ENCODE measurements at regions not wholly inside any gene's neighbourhood (a gene's known extent, or its start where the extent isn't known, plus 50 kb on each side); places are given as distances from the start of the nearest gene placed in this dataset.
"Not testable (repeated sequence)": the region's sequence is repeated elsewhere in the genome, so short reads cannot be mapped to it uniquely, and the experiment has no call there.

- H3K9me3 ChIP-seq (ENCODE audit: control insufficient read depth, low read length): no peaks in the 10 kb centered on the region
- no peak overlapping the region for H3K27ac ChIP-seq (ENCODE audit: insufficient read depth, low read depth, low read length, poor library complexity, severe bottlenecking)
- H3K4me3 ChIP-seq (ENCODE audit: insufficient read depth, low read depth, low read length): no peak overlapping the region
- H3K4me1 ChIP-seq (ENCODE audit: control insufficient read depth, insufficient read depth, low read length): no peaks in the 10 kb centered on the region
- 89 to 94% methylated on average over 3 of the region's 3 CpGs for WGBS, 2 experiments
- no peaks in the 10 kb centered on the region for H3K27me3 ChIP-seq (ENCODE audit: control insufficient read depth, insufficient read depth, low read length, poor library complexity, severe bottlenecking)
- no peaks in the 10 kb centered on the region for H3K36me3 ChIP-seq (ENCODE audit: control insufficient read depth, insufficient read depth, low read length)
Observed at GRCh38 chr12:42922505-42922850, 332.9 kb upstream of the PRICKLE1 start.

- Histone ChIP-seq H3K27ac (ENCODE audit: insufficient read depth, low read depth, low read length, poor library complexity, severe bottlenecking) (no peak overlapping the region), H3K9me3 (ENCODE audit: control insufficient read depth, low read length) (no peaks in the 10 kb centered on the region), H3K27me3 (ENCODE audit: control insufficient read depth, insufficient read depth, low read length, poor library complexity, severe bottlenecking) (no peaks in the 10 kb centered on the region), H3K36me3 (ENCODE audit: control insufficient read depth, insufficient read depth, low read length) (no peaks in the 10 kb centered on the region), H3K4me3 (ENCODE audit: insufficient read depth, low read depth, low read length) (no peak overlapping the region), H3K4me1 (ENCODE audit: control insufficient read depth, insufficient read depth, low read length) (no peaks in the 10 kb centered on the region)
- 94 to 95% methylated on average over 7 of the region's 7 CpGs for WGBS, 2 experiments
Observed at GRCh38 chr12:42921741-42922504, 332.4 kb upstream of the PRICKLE1 start.

- Histone ChIP-seq H3K4me3 (ENCODE audit: insufficient read depth, low read depth, low read length) (no peak overlapping the region), H3K27me3 (ENCODE audit: control insufficient read depth, insufficient read depth, low read length, poor library complexity, severe bottlenecking) (no peaks in the 10 kb centered on the region), H3K36me3 (ENCODE audit: control insufficient read depth, insufficient read depth, low read length) (no peaks in the 10 kb centered on the region), H3K4me1 (ENCODE audit: control insufficient read depth, insufficient read depth, low read length) (no peaks in the 10 kb centered on the region), H3K9me3 (ENCODE audit: control insufficient read depth, low read length) (no peaks in the 10 kb centered on the region), H3K27ac (ENCODE audit: insufficient read depth, low read depth, low read length, poor library complexity, severe bottlenecking) (no peak overlapping the region)
- 94% methylated on average over 1 of the region's 1 CpG; no CpG with 5 or more reads in 1 of the 2 experiments for WGBS, 2 experiments
Observed at GRCh38 chr12:42919691-42920090, 330.1 kb upstream of the PRICKLE1 start.

GRCh38 chr12:42918443-42918842 is 328.9 kb upstream of the PRICKLE1 start:
- Histone ChIP-seq H3K27me3 (ENCODE audit: control insufficient read depth, insufficient read depth, low read length, poor library complexity, severe bottlenecking) (no peaks in the 10 kb centered on the region), H3K9me3 (ENCODE audit: control insufficient read depth, low read length) (no peaks in the 10 kb centered on the region), H3K4me3 (ENCODE audit: insufficient read depth, low read depth, low read length) (no peak overlapping the region), H3K4me1 (ENCODE audit: control insufficient read depth, insufficient read depth, low read length) (no peaks in the 10 kb centered on the region), H3K27ac (ENCODE audit: insufficient read depth, low read depth, low read length, poor library complexity, severe bottlenecking) (no peak overlapping the region), H3K36me3 (ENCODE audit: control insufficient read depth, insufficient read depth, low read length) (no peaks in the 10 kb centered on the region)
- WGBS, 2 experiments: 94% methylated on average over 3 of the region's 3 CpGs

GRCh38 chr12:42916143-42916542 is 326.6 kb upstream of the PRICKLE1 start:
- Histone ChIP-seq H3K36me3 (ENCODE audit: control insufficient read depth, insufficient read depth, low read length) (no peaks in the 10 kb centered on the region), H3K4me1 (ENCODE audit: control insufficient read depth, insufficient read depth, low read length) (no peaks in the 10 kb centered on the region), H3K9me3 (ENCODE audit: control insufficient read depth, low read length) (no peaks in the 10 kb centered on the region), H3K27me3 (ENCODE audit: control insufficient read depth, insufficient read depth, low read length, poor library complexity, severe bottlenecking) (no peaks in the 10 kb centered on the region), H3K4me3 (ENCODE audit: insufficient read depth, low read depth, low read length) (no peak overlapping the region), H3K27ac (ENCODE audit: insufficient read depth, low read depth, low read length, poor library complexity, severe bottlenecking) (no peak overlapping the region)
- 93 to 97% methylated on average over 3 of the region's 3 CpGs for WGBS, 2 experiments

GRCh38 chr12:42915426-42915825 is 325.9 kb upstream of the PRICKLE1 start:
- H3K36me3 ChIP-seq (ENCODE audit: control insufficient read depth, insufficient read depth, low read length): no peaks in the 10 kb centered on the region
- no peak overlapping the region for H3K4me3 ChIP-seq (ENCODE audit: insufficient read depth, low read depth, low read length)
- H3K27me3 ChIP-seq (ENCODE audit: control insufficient read depth, insufficient read depth, low read length, poor library complexity, severe bottlenecking): no peaks in the 10 kb centered on the region
- 90 to 91% methylated on average over 4 of the region's 4 CpGs for WGBS, 2 experiments
- no peak overlapping the region for H3K27ac ChIP-seq (ENCODE audit: insufficient read depth, low read depth, low read length, poor library complexity, severe bottlenecking)
- H3K9me3 ChIP-seq (ENCODE audit: control insufficient read depth, low read length): no peaks in the 10 kb centered on the region
- no peaks in the 10 kb centered on the region for H3K4me1 ChIP-seq (ENCODE audit: control insufficient read depth, insufficient read depth, low read length)

GRCh38 chr12:42912367-42912766 is 322.8 kb upstream of the PRICKLE1 start:
- Histone ChIP-seq H3K27me3 (ENCODE audit: control insufficient read depth, insufficient read depth, low read length, poor library complexity, severe bottlenecking) (no peaks in the 10 kb centered on the region), H3K36me3 (ENCODE audit: control insufficient read depth, insufficient read depth, low read length) (no peaks in the 10 kb centered on the region), H3K27ac (ENCODE audit: insufficient read depth, low read depth, low read length, poor library complexity, severe bottlenecking) (no peak overlapping the region), H3K4me1 (ENCODE audit: control insufficient read depth, insufficient read depth, low read length) (no peaks in the 10 kb centered on the region), H3K4me3 (ENCODE audit: insufficient read depth, low read depth, low read length) (no peak overlapping the region), H3K9me3 (ENCODE audit: control insufficient read depth, low read length) (no peaks in the 10 kb centered on the region)
- WGBS, 2 experiments: 79 to 96% methylated on average over 1 of the region's 1 CpG

- no peaks in the 10 kb centered on the region for H3K36me3 ChIP-seq (ENCODE audit: control insufficient read depth, insufficient read depth, low read length)
- H3K27ac ChIP-seq (ENCODE audit: insufficient read depth, low read depth, low read length, poor library complexity, severe bottlenecking): no peak overlapping the region
- H3K27me3 ChIP-seq (ENCODE audit: control insufficient read depth, insufficient read depth, low read length, poor library complexity, severe bottlenecking): no peaks in the 10 kb centered on the region
- H3K4me1 ChIP-seq (ENCODE audit: control insufficient read depth, insufficient read depth, low read length): no peaks in the 10 kb centered on the region
- no peaks in the 10 kb centered on the region for H3K9me3 ChIP-seq (ENCODE audit: control insufficient read depth, low read length)
- 87 to 92% methylated on average over 6 of the region's 6 CpGs for WGBS, 2 experiments
- H3K4me3 ChIP-seq (ENCODE audit: insufficient read depth, low read depth, low read length): no peak overlapping the region
Observed at GRCh38 chr12:42910656-42911055, 321.1 kb upstream of the PRICKLE1 start.

- no peaks in the 10 kb centered on the region for H3K27me3 ChIP-seq (ENCODE audit: control insufficient read depth, insufficient read depth, low read length, poor library complexity, severe bottlenecking)
- H3K4me1 ChIP-seq (ENCODE audit: control insufficient read depth, insufficient read depth, low read length): no peaks in the 10 kb centered on the region
- H3K9me3 ChIP-seq (ENCODE audit: control insufficient read depth, low read length): no peaks in the 10 kb centered on the region
- H3K27ac ChIP-seq (ENCODE audit: insufficient read depth, low read depth, low read length, poor library complexity, severe bottlenecking): no peak overlapping the region
- 93 to 94% methylated on average over 6 of the region's 6 CpGs for WGBS, 2 experiments
- no peaks in the 10 kb centered on the region for H3K36me3 ChIP-seq (ENCODE audit: control insufficient read depth, insufficient read depth, low read length)
- no peak overlapping the region for H3K4me3 ChIP-seq (ENCODE audit: insufficient read depth, low read depth, low read length)
Observed at GRCh38 chr12:42908712-42909111, 319.2 kb upstream of the PRICKLE1 start.

- H3K27me3 ChIP-seq (ENCODE audit: control insufficient read depth, insufficient read depth, low read length, poor library complexity, severe bottlenecking); H3K9me3 ChIP-seq (ENCODE audit: control insufficient read depth, low read length); H3K36me3 ChIP-seq (ENCODE audit: control insufficient read depth, insufficient read depth, low read length); H3K27ac ChIP-seq (ENCODE audit: insufficient read depth, low read depth, low read length, poor library complexity, severe bottlenecking); H3K4me1 ChIP-seq (ENCODE audit: control insufficient read depth, insufficient read depth, low read length); H3K4me3 ChIP-seq (ENCODE audit: insufficient read depth, low read depth, low read length): not testable (repeated sequence)
- 85 to 94% methylated on average over 2 of the region's 2 CpGs for WGBS, 2 experiments
Observed at GRCh38 chr12:42906801-42907200, 317.3 kb upstream of the PRICKLE1 start.

- 95% methylated on average over 2 of the region's 2 CpGs for WGBS, 2 experiments
- Histone ChIP-seq H3K9me3 (ENCODE audit: control insufficient read depth, low read length) (no peaks in the 10 kb centered on the region), H3K27me3 (ENCODE audit: control insufficient read depth, insufficient read depth, low read length, poor library complexity, severe bottlenecking) (no peaks in the 10 kb centered on the region), H3K27ac (ENCODE audit: insufficient read depth, low read depth, low read length, poor library complexity, severe bottlenecking) (no peak overlapping the region), H3K4me1 (ENCODE audit: control insufficient read depth, insufficient read depth, low read length) (no peaks in the 10 kb centered on the region), H3K4me3 (ENCODE audit: insufficient read depth, low read depth, low read length) (no peak overlapping the region), H3K36me3 (ENCODE audit: control insufficient read depth, insufficient read depth, low read length) (no peaks in the 10 kb centered on the region)
Observed at GRCh38 chr12:42905419-42905705, 315.8 kb upstream of the PRICKLE1 start.
